HG03378 (cell line): ENCODE measurements at regions not wholly inside any gene's neighbourhood (a gene's known extent, or its start where the extent isn't known, plus 50 kb on each side); places are given as distances from the start of the nearest gene placed in this dataset.

ENCODE experiments used
- ATAC-seq: cut with Tn5 transposase; IDR thresholded peaks from one replicate; pipeline ENCODE4 v1.9.1; 2021; ENCODE audit warnings: mild to moderate bottlenecking, moderate library complexity; ENCODE audit not compliant: unreplicated experiment

DNA sequence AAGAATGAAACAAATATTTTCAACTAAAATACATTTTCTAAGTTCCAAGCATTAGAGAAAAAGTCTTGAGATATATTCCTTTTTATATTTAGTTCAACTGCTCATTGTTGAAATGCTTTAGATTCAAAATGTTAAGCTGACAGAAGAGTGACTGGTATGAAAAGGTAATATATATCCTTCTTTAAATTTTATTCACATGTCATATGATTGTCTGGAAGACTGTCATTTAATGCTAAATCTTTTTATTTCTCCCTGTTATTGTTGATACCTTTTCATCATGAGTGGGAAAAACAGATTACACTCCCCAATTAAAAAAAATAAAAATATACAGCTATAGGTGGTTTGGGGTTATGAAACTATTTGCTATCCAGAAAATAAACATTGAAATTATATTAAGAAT is 965.4 kb downstream of the JRKL start:
- no peak for ATAC-seq

GRCh38 chr11:97356144-97356543 is 966.3 kb downstream of the JRKL start:
- ATAC-seq = no peak

- ATAC-seq = no peak
These were observed 969.2 kb downstream of the JRKL start for GRCh38 chr11:97359016-97359415.

DNA sequence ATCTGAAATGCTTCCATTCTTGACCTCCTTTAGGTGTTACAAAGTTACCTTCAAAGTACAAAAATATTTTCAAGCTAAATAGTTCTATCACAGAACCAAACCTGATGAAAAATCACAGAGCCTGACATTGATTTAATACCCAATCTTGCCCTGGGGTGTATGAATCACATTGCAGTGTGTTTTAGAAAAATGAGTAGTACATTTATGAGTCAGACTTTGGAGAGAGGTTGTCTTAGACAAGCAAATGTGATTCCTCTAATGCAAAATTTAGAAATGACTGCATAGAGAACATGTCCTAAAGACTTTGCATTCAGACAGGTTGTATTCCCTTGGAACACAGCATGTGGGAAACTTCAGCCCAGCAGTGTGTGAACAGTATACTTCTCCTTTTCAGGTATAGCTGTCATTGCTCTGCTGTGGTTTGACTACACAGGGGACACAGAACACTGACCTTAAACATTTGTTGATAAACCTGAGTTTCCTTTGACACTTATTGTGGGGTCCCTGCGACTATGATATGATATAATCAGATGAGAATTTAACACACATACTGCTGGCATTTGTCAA is 972.1 kb downstream of the JRKL start:
- ATAC-seq = no peak

GRCh38 chr11:97363331-97363730 is 973.5 kb downstream of the JRKL start:
- no peak for ATAC-seq

DNA sequence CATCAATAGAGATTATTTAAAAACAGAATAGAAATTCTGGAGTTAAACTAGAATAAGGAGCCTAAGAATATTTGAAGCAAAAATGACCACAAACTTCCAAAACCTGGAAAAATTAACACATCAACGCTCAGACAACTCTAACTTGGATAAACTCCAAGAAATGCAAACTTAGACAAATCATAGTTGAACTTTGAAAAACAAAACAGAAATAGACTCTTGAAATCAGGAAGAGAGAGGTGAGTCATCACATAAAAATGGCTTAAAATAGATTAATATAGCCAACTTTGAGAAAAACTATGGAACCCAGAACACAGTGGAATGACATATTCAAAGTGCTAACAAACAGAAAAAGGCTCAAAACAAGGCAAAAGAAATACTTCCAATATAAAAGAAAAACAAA is 974.2 kb downstream of the JRKL start:
- no peak for ATAC-seq

DNA sequence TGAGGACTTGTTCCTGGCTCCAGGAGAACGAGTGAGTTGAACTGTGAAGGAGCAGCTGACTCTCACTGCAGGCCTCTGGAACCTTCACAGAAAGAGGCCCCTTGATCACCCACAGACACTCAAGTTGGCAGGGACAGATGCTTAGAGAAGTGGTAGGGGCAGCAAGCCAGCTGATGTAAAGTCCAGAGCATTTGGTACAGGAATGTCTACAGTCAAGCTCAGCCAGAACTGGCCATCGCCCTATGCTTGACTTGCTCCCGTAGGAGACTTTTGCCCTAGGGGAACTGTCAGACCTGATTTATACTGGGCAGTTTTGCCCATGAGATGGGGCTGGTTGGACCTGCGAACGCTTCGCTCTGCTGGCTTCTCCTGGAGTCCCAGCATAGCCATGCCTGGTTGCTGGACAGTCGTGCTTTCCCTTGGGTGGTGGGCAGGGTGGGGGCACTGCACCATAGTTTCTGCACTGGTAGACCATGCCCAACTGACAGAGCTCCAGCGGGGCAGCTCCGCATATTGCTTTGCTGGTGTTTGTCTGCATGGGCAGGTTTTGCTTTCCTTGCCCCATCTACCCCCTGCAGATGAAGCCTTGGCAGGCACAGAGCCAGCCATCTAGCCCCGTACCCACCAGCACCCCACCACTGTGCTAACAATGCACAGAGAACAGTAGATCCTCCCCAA is 977.7 kb downstream of the JRKL start:
- no peak for ATAC-seq

- no peak for ATAC-seq
These were observed 999.5 kb downstream of the JRKL start for GRCh38 chr11:97389270-97389669.

GRCh38 chr11:97398246-97398645 is 1008.4 kb downstream of the JRKL start:
- ATAC-seq = no peak

DNA sequence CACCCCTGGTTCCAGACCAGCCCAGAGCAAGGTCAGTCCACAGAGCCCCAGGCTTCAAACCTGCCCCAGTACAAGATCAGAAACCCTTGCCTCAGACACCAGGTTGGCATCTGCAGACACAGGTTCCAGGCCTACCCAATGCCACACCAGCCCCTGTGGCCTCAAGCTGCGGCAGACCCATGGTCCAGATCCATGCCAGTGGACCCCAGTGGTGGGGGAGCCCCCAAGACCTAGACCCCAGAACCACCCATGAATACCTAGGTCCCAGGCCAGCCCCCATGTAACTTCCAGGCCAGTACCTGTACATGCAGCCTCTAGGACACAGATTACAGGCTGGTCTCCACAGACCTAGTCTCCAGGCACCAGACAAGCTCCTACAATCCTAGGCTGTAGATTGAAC is 1019.3 kb downstream of the JRKL start:
- no peak for ATAC-seq

- ATAC-seq = no peak
These were observed 1025.0 kb downstream of the JRKL start for GRCh38 chr11:97414801-97415200.

DNA sequence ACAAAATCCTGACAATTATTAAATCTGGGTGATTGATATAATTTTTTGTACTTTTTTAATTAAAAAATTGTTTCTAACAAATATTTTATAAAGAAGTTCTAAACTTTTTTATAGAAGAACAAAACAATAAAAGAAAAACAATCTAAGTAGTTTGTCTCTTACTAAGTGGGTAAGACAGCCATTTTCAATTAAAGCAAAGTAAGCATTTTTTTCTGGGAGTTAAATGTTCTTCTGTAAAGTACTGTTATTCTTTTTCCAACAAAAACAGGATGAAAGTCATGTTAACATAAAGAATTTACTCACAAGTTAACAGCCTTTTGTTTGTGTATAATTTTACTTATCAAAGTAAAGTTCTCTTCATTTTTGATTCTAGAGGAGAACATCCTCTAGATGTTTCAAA is 1029.9 kb downstream of the JRKL start:
- ATAC-seq = no peak

- ATAC-seq = no peak
These were observed 1038.5 kb downstream of the JRKL start for GRCh38 chr11:97428247-97428790.

DNA sequence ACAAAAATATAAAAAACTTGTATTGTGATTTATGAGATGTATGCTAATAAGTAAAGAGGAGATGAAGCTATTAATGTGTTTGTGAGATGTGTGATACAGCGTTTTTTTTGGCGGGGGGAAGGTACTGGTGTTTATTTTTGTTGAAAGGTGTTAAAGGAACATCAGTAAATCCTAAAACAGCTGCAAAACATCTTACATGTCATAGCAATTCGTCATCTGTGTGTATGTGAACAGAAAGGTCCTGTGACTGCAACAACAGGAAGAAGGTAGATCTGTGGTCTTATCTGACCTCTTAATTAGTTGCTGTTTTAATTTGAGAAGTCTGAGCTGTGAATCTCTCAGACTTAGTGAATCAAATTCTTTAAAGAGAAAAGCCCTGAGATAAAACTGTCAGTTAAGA is 1041.1 kb downstream of the JRKL start:
- no peak for ATAC-seq

- ATAC-seq = no peak
These were observed 1043.1 kb downstream of the JRKL start for GRCh38 chr11:97432926-97433325.

DNA sequence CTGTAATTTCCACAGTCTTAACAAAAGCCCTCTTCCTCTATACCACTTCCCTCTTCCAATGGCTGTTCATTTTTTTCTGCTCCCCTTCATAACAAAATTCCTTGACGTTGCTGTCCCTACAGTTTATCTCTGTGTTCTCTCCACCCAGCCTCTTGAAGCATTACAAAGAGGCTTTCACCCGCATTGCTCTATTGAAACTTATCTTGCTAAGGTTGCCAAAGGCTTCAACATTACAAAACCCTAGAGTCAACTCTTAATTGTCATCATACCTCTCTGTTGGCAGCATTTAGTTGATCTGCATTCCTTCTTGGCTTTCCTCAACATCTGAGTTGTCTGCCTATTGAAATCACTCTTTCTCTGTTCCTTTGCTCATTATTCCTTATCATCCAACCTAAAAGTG is 1055.7 kb downstream of the JRKL start:
- no peak for ATAC-seq

GRCh38 chr11:97451441-97451840 is 1061.6 kb downstream of the JRKL start:
- ATAC-seq = no peak

- ATAC-seq = no peak
These were observed 1065.2 kb downstream of the JRKL start for GRCh38 chr11:97454988-97455387.

DNA sequence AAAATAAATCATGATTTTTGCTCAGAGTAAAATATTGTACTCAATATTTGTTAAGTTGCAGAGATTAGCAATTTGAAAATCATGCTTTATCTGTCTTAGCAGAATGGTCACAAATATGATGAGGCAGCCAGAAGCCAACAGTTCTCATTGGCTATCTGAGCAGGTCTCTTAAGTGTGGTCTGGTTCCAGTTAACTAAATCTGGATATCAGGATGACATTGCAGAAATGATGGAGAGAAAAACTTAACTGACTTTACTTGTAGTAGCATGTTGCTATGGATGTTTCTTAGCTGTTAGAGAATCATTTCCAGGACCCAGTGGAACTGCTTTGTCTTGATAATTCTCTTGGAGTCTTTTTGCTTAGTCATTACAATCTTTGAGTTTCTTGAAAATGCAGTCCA is 1070.3 kb downstream of the JRKL start:
- ATAC-seq = no peak

GRCh38 chr11:97461044-97461880 is 1071.4 kb downstream of the JRKL start:
- ATAC-seq = no peak

GRCh38 chr11:97461934-97462333 is 1072.1 kb downstream of the JRKL start:
- ATAC-seq = no peak

GRCh38 chr11:97463891-97464290 is 1074.1 kb downstream of the JRKL start:
- ATAC-seq = no peak
